ENCODE measurements at regions not wholly inside any gene's neighbourhood (a gene's known extent, or its start where the extent isn't known, plus 50 kb on each side); places are given as distances from the start of the nearest gene placed in this dataset.

- TF ChIP-seq ZNF274 (IDR thresholded peaks at IDR 0.05; ENCODE audit: low read depth, low read length) (no peak), SUZ12 (IDR thresholded peaks at IDR 0.05; ENCODE audit: extremely low read depth, insufficient read depth, insufficient read length) (no peak), YY1 (IDR thresholded peaks at IDR 0.05; ENCODE audit: insufficient read depth, insufficient read length) (no peak)
Observed at GRCh38 chr4:29762151-29762550, 958.0 kb upstream of the PCDH7 start.
